Activated T-cell treated with anti-CD3 and anti-CD28 coated beads, Interleukin-2, amount 50 U/mL, for 48 hours (primary cell): ENCODE measurements at regions not wholly inside any gene's neighbourhood (a gene's known extent, or its start where the extent isn't known, plus 50 kb on each side); places are given as distances from the start of the nearest gene placed in this dataset.
"Not testable (repeated sequence)": the region's sequence is repeated elsewhere in the genome, so short reads cannot be mapped to it uniquely, and the experiment has no call there.

Experiments
- DNase-seq, 2 experiments: peaks; one replicate each; pipeline ENCODE4 v3.0.0-alpha.2; 2020

- DNase-seq: no peak
Measured at GRCh38 chr5:84961193-84961592, 576.5 kb upstream of the EDIL3 start.

- no peak for DNase-seq
Measured at GRCh38 chr5:84961903-84962302, 577.2 kb upstream of the EDIL3 start.

GRCh38 chr5:84983093-84983492 is 598.4 kb upstream of the EDIL3 start:
- no peak for DNase-seq

GRCh38 chr5:84985148-84985547 is 600.5 kb upstream of the EDIL3 start:
- DNase-seq: no peak

- no peak for DNase-seq
Measured at GRCh38 chr5:84986688-84987087, 602.0 kb upstream of the EDIL3 start.

GRCh38 chr5:85000671-85001070 is 616.0 kb upstream of the EDIL3 start:
- DNase-seq: no peak

GRCh38 chr5:85002026-85002425 is 617.3 kb upstream of the EDIL3 start:
- not testable (repeated sequence) for DNase-seq

GRCh38 chr5:85010014-85010562 is 625.4 kb upstream of the EDIL3 start:
- DNase-seq: no peak

GRCh38 chr5:85017261-85017660 is 632.6 kb upstream of the EDIL3 start:
- DNase-seq: no peak

GRCh38 chr5:85030316-85031084 is 645.8 kb upstream of the EDIL3 start:
- DNase-seq: no peak

- DNase-seq: no peak
Measured at GRCh38 chr5:85049020-85049419, 664.3 kb upstream of the EDIL3 start.

- no peak for DNase-seq
Measured at GRCh38 chr5:85052826-85053225, 668.1 kb upstream of the EDIL3 start.

GRCh38 chr5:85069659-85070640 is 685.3 kb upstream of the EDIL3 start:
- DNase-seq: no peak

- no peak for DNase-seq
Measured at GRCh38 chr5:85077581-85077980, 692.9 kb upstream of the EDIL3 start.

GRCh38 chr5:85096421-85096820 is 711.7 kb upstream of the EDIL3 start:
- DNase-seq: no peak

GRCh38 chr5:85108471-85108870 is 723.8 kb upstream of the EDIL3 start:
- DNase-seq: no peak

GRCh38 chr5:85109616-85110015 is 724.9 kb upstream of the EDIL3 start:
- DNase-seq: no peak

- no peak for DNase-seq
Measured at GRCh38 chr5:85132269-85132668, 747.6 kb upstream of the EDIL3 start.

- no peak for DNase-seq
Measured at GRCh38 chr5:85140471-85140870, 755.8 kb upstream of the EDIL3 start.

- DNase-seq: no peak
Measured at GRCh38 chr5:85143138-85143537, 758.5 kb upstream of the EDIL3 start.

GRCh38 chr5:85148701-85149100 is 764.0 kb upstream of the EDIL3 start:
- no peak for DNase-seq

GRCh38 chr5:85159395-85159794 is 774.7 kb upstream of the EDIL3 start:
- DNase-seq: no peak

- DNase-seq: no peak
Measured at GRCh38 chr5:85168474-85168873, 783.8 kb upstream of the EDIL3 start.

GRCh38 chr5:85170183-85170582 is 785.5 kb upstream of the EDIL3 start:
- no peak for DNase-seq
